IPS DF 6.9 (cell line): ENCODE measurements at regions not wholly inside any gene's neighbourhood (a gene's known extent, or its start where the extent isn't known, plus 50 kb on each side); places are given as distances from the start of the nearest gene placed in this dataset.

Source experiments
- DNase-seq: peaks from one replicate; pipeline ENCODE4 v3.0.0-alpha.2; 2013; ENCODE audit warnings: low read depth, low spot score
- H3K27ac ChIP-seq: one replicate; pipeline ENCODE4 v1.5.1; 2013; ENCODE audit warnings: low read length, control low read depth
- H3K27me3 ChIP-seq: 2 replicates; pipeline ENCODE4 v1.6.1; 2013; ENCODE audit warnings: mild to moderate bottlenecking, low read length; ENCODE audit not compliant: control insufficient read depth, insufficient read depth
- H3K36me3 ChIP-seq: 2 replicates; pipeline ENCODE4 v1.6.1; 2013; ENCODE audit warnings: low read length; ENCODE audit not compliant: control insufficient read depth, insufficient read depth
- H3K4me1 ChIP-seq: 2 replicates; pipeline ENCODE4 v1.6.1; 2013; ENCODE audit warnings: low read length; ENCODE audit not compliant: control insufficient read depth, insufficient read depth
- H3K4me3 ChIP-seq: 2 replicates; pipeline ENCODE4 v1.5.1; 2013; ENCODE audit warnings: mild to moderate bottlenecking, low read length
- H3K9me3 ChIP-seq: 2 replicates; pipeline ENCODE4 v1.6.1; 2013; ENCODE audit warnings: low read length, inconsistent platforms; ENCODE audit not compliant: control insufficient read depth, insufficient read depth
- WGBS: extraction: QIAGEN DNeasy Blood & Tissue Kit; methylation state at CpG from one replicate; pipeline ENCODE4 v1.1.7; 2013; ENCODE audit warnings: mixed read lengths, missing lambda C conversion rate; ENCODE audit not compliant: insufficient read length, insufficient coverage; 5-methylcytosine and 5-hydroxymethylcytosine counted together

GRCh38 chr13:39913339-39913738, 257.9 kb downstream of the COG6 start:
- no peaks in the 10 kb centered on the region for H3K36me3 ChIP-seq
- DNase-seq, result no peak
- no peaks in the 10 kb centered on the region for H3K4me1 ChIP-seq
- WGBS, result no CpG with 5 or more reads among the region's 4 CpGs
- H3K27me3 ChIP-seq, result no peaks in the 10 kb centered on the region
- no peak overlapping the region for H3K27ac ChIP-seq
- no peak overlapping the region for H3K4me3 ChIP-seq
- no peaks in the 10 kb centered on the region for H3K9me3 ChIP-seq

- DNase-seq, result no peak
- H3K9me3 ChIP-seq, result no peaks in the 10 kb centered on the region
- H3K4me3 ChIP-seq, result no peak overlapping the region
- H3K36me3 ChIP-seq, result no peaks in the 10 kb centered on the region
- no peak overlapping the region for H3K27ac ChIP-seq
- H3K27me3 ChIP-seq, result no peaks in the 10 kb centered on the region
- H3K4me1 ChIP-seq, result no peaks in the 10 kb centered on the region
- no CpG with 5 or more reads among the region's 2 CpGs for WGBS
Observed at GRCh38 chr13:39913928-39914327, 258.5 kb downstream of the COG6 start.

GRCh38 chr13:39915418-39915817, 260.0 kb downstream of the COG6 start:
- H3K27ac ChIP-seq, result no peak overlapping the region
- no peaks in the 10 kb centered on the region for H3K4me1 ChIP-seq
- no peaks in the 10 kb centered on the region for H3K27me3 ChIP-seq
- DNase-seq, result no peak
- H3K36me3 ChIP-seq, result no peaks in the 10 kb centered on the region
- no peaks in the 10 kb centered on the region for H3K9me3 ChIP-seq
- no peak overlapping the region for H3K4me3 ChIP-seq

- H3K27me3 ChIP-seq, result no peaks in the 10 kb centered on the region
- H3K4me1 ChIP-seq, result no peaks in the 10 kb centered on the region
- DNase-seq, result no peak
- H3K36me3 ChIP-seq, result no peaks in the 10 kb centered on the region
- no peaks in the 10 kb centered on the region for H3K9me3 ChIP-seq
- no CpG with 5 or more reads among the region's 2 CpGs for whole genome bisulfite sequencing
- H3K4me3 ChIP-seq, result no peak overlapping the region
- no peak overlapping the region for H3K27ac ChIP-seq
Observed at GRCh38 chr13:39916330-39916729, 260.9 kb downstream of the COG6 start.

- Histone ChIP-seq H3K9me3 (no peaks in the 10 kb centered on the region), H3K27me3 (no peaks in the 10 kb centered on the region), H3K27ac (no peak overlapping the region), H3K4me3 (no peak overlapping the region), H3K4me1 (no peaks in the 10 kb centered on the region), H3K36me3 (no peaks in the 10 kb centered on the region)
- no peak for DNase-seq
- no CpG with 5 or more reads among the region's 5 CpGs for WGBS
Observed at GRCh38 chr13:39918620-39919236, 263.3 kb downstream of the COG6 start.

DNA sequence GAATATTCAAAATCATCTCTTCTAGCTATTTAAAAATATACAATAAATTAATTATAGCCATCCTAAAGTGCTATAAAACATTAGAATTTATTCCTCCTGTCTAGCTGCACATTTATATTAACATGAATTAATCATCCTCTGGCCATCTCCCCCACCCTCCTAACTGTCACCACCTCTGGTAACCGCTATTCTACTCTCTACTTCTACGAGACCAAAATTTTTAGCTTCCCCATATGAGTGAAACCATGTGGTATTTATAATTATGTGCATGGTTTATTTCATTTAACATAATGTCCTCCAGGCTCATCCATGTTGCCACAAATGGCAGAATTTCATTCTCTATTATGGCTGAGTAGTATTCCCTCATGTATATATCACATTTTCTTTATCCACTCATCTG, 265.2 kb downstream of the COG6 start:
- H3K36me3 ChIP-seq, result no peaks in the 10 kb centered on the region
- no peak overlapping the region for H3K27ac ChIP-seq
- H3K4me1 ChIP-seq, result no peaks in the 10 kb centered on the region
- H3K4me3 ChIP-seq, result no peak overlapping the region
- H3K27me3 ChIP-seq, result no peaks in the 10 kb centered on the region
- no peak for DNase-seq
- no CpG with 5 or more reads among the region's 2 CpGs for WGBS
- H3K9me3 ChIP-seq, result no peaks in the 10 kb centered on the region

- H3K9me3 ChIP-seq, result no peaks in the 10 kb centered on the region
- H3K27me3 ChIP-seq, result no peaks in the 10 kb centered on the region
- H3K27ac ChIP-seq, result no peak overlapping the region
- no CpG with 5 or more reads among the region's 1 CpG for WGBS
- no peak for DNase-seq
- H3K36me3 ChIP-seq, result no peaks in the 10 kb centered on the region
- no peaks in the 10 kb centered on the region for H3K4me1 ChIP-seq
- no peak overlapping the region for H3K4me3 ChIP-seq
Observed at GRCh38 chr13:39926345-39926744, 270.9 kb downstream of the COG6 start.

DNA sequence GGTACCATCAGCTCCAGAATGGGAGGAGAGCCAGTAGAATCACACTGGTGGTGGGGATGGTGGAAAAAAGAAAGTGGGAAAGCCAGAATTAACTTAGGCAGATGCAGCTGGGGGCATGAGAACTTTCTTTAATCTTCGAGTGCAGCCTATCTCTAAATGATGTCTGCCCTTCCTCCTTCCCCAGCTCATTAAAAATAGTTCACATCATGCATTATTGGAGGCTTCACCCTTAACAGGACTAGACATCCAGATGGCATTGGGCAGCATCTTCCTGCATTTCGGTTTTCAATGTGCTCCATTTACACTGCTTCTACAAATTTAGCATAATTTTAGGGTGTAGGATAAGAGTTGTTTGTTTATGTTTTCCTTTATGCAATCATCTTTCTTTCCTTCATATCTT, 272.8 kb downstream of the COG6 start:
- Histone ChIP-seq H3K27me3 (no peaks in the 10 kb centered on the region), H3K36me3 (no peaks in the 10 kb centered on the region), H3K4me3 (no peak overlapping the region), H3K4me1 (no peaks in the 10 kb centered on the region), H3K27ac (no peak overlapping the region), H3K9me3 (no peaks in the 10 kb centered on the region)
- no peak for DNase-seq
- WGBS, result no CpG with 5 or more reads among the region's 2 CpGs

DNA sequence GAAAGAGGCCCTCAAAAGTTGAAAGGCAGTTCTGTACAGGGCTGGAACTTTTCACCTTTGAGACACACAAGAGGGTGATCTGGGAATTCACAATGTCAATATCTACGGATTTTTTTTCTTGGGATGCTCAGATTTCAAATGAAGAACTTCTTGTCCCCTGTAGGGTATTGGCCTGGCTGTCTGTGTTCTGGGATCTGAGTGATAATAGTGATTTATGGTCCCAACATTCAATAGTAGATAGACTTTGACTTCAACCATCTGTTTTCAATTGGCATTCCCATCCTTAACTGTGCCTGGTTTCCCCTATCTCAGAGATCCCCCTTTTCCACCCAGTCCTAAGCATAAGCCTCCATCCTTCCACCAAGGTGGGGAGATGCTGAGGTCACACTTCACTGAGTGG, 274.1 kb downstream of the COG6 start:
- H3K4me1 ChIP-seq, result no peaks in the 10 kb centered on the region
- no peak overlapping the region for H3K4me3 ChIP-seq
- H3K36me3 ChIP-seq, result no peaks in the 10 kb centered on the region
- no peak for DNase-seq
- no peaks in the 10 kb centered on the region for H3K9me3 ChIP-seq
- H3K27ac ChIP-seq, result no peak overlapping the region
- WGBS, result no CpG with 5 or more reads among the region's 1 CpG
- H3K27me3 ChIP-seq, result no peaks in the 10 kb centered on the region

GRCh38 chr13:39930060-39930459, 274.6 kb downstream of the COG6 start:
- no peaks in the 10 kb centered on the region for H3K27me3 ChIP-seq
- no peaks in the 10 kb centered on the region for H3K4me1 ChIP-seq
- DNase-seq, result no peak
- no peaks in the 10 kb centered on the region for H3K36me3 ChIP-seq
- no peak overlapping the region for H3K4me3 ChIP-seq
- no peaks in the 10 kb centered on the region for H3K9me3 ChIP-seq
- WGBS, result no CpG with 5 or more reads among the region's 2 CpGs
- no peak overlapping the region for H3K27ac ChIP-seq

DNA sequence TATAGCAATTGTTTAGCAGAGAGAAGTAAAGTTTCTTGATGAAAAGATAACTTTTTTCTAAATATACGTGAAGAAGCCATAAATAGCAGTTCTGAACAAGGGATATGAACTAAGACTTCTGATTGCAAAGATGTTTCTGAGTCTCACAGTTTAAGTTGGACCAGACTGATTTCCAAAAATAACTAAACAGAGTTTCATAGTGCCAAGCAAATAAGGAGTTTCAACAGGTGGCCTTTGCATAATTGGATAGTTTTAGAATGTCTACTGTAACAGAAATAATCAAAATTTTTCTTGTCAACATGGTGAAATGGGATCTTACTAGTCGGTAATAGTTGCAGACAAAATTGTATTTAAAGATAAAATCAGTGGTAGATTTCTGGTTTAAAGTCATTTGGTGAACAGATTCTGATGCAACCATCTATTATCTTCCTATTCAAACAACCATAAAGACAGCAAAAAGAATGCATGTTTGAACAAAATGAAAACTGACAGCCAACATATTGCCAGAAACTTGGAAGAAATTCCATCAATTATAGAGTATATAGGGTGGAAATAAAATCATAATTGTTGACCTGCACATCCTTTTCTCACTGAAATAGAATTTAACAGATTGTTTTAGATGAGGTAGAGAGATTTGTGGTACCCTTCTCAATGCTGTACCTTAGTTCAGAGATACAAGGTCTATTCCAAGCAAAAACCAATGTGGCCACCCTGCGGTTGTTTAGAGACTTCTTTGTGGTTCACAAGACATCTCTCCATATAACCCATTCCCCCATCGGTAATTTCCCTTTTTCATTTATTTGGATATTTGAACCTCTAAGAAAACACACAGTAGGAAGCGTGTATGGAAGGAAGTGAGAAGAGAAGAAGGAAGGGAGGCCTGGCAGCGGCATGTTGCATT, 275.3 kb downstream of the COG6 start:
- no CpG with 5 or more reads among the region's 6 CpGs for WGBS
- H3K27me3 ChIP-seq, result no peaks in the 10 kb centered on the region
- no peaks in the 10 kb centered on the region for H3K4me1 ChIP-seq
- H3K9me3 ChIP-seq, result no peaks in the 10 kb centered on the region
- no peak for DNase-seq
- H3K27ac ChIP-seq, result no peak overlapping the region
- no peak overlapping the region for H3K4me3 ChIP-seq
- no peaks in the 10 kb centered on the region for H3K36me3 ChIP-seq
